ENCODE measurements at regions not wholly inside any gene's neighbourhood (a gene's known extent, or its start where the extent isn't known, plus 50 kb on each side); places are given as distances from the start of the nearest gene placed in this dataset.
"Not testable (repeated sequence)": the region's sequence is repeated elsewhere in the genome, so short reads cannot be mapped to it uniquely, and the experiment has no call there.

GRCh38 chr11:4249475-4249874 is 118.7 kb downstream of the OR52B4 start:
- TF ChIP-seq YY1 (IDR thresholded peaks at IDR 0.05; ENCODE audit: insufficient read depth, insufficient read length); SUZ12 (IDR thresholded peaks at IDR 0.05; ENCODE audit: extremely low read depth, insufficient read depth, insufficient read length): not testable (repeated sequence)
